Stimulated activated naive CD4-positive, alpha-beta T cell (primary cell): ENCODE measurements at regions not wholly inside any gene's neighbourhood (a gene's known extent, or its start where the extent isn't known, plus 50 kb on each side); places are given as distances from the start of the nearest gene placed in this dataset.
"Not testable (repeated sequence)": the region's sequence is repeated elsewhere in the genome, so short reads cannot be mapped to it uniquely, and the experiment has no call there.

Source experiments
- DNase-seq, 6 experiments: peaks; one replicate each; lab custom pipeline; 2025; lab: John Stamatoyannopoulos, UW

GRCh38 chr1:149157409-149157808 lies 54.1 kb upstream of the NBPF9 start:
- DNase-seq = peak in 2 of 6 experiments; percentile 6 to 9

- DNase-seq = not testable (repeated sequence)
Measured at GRCh38 chr1:149158308-149158707, 55.0 kb upstream of the NBPF9 start.

- DNase-seq = not testable (repeated sequence)
Measured at GRCh38 chr1:149163063-149163444, 59.7 kb upstream of the NBPF9 start.

GRCh38 chr1:149174765-149175164 lies 71.4 kb upstream of the NBPF9 start:
- peak in 5 of 6 experiments; percentile 0 to 35 (median 12) for DNase-seq

GRCh38 chr1:149175812-149176211 lies 72.5 kb upstream of the NBPF9 start:
- DNase-seq = not testable (repeated sequence)

- DNase-seq = peak; percentile 63 to 86 (median 79)
Measured at GRCh38 chr1:149176453-149177316, 73.3 kb upstream of the NBPF9 start.

- DNase-seq = not testable (repeated sequence)
Measured at GRCh38 chr1:149190742-149191141, 87.4 kb upstream of the NBPF9 start.

- not testable (repeated sequence) for DNase-seq
Measured at GRCh38 chr1:149196651-149197050, 93.3 kb upstream of the NBPF9 start.

- not testable (repeated sequence) for DNase-seq
Measured at GRCh38 chr1:149200567-149200966, 97.2 kb upstream of the NBPF9 start.

GRCh38 chr1:149202283-149202682 lies 98.9 kb upstream of the NBPF9 start:
- not testable (repeated sequence) for DNase-seq

- DNase-seq = not testable (repeated sequence)
Measured at GRCh38 chr1:149204396-149204795, 101.0 kb upstream of the NBPF9 start.

- not testable (repeated sequence) for DNase-seq
Measured at GRCh38 chr1:149208836-149209235, 105.5 kb upstream of the NBPF9 start.

GRCh38 chr1:149211757-149212420 lies 108.5 kb upstream of the NBPF9 start:
- DNase-seq = not testable (repeated sequence)

GRCh38 chr1:149212946-149213345 lies 109.6 kb upstream of the NBPF9 start:
- DNase-seq = not testable (repeated sequence)

- DNase-seq = not testable (repeated sequence)
Measured at GRCh38 chr1:149213673-149214072, 110.3 kb upstream of the NBPF9 start.

- not testable (repeated sequence) for DNase-seq
Measured at GRCh38 chr1:149218080-149218988, 115.0 kb upstream of the NBPF9 start.

GRCh38 chr1:149219539-149219938 lies 116.2 kb upstream of the NBPF9 start:
- not testable (repeated sequence) for DNase-seq

- DNase-seq = not testable (repeated sequence)
Measured at GRCh38 chr1:149220463-149221074, 117.2 kb upstream of the NBPF9 start.

- DNase-seq = not testable (repeated sequence)
Measured at GRCh38 chr1:149227933-149228665, 124.7 kb upstream of the NBPF9 start.

GRCh38 chr1:149228672-149229585 lies 125.6 kb upstream of the NBPF9 start:
- DNase-seq = not testable (repeated sequence)
